K562 (cell line): ENCODE measurements at regions not wholly inside any gene's neighbourhood (a gene's known extent, or its start where the extent isn't known, plus 50 kb on each side); places are given as distances from the start of the nearest gene placed in this dataset.

Experiments used
- ERF ChIP-seq: fragments of 450-650 bp; formaldehyde crosslinking; IDR thresholded peaks from 2 replicates; pipeline ENCODE4 v1.4.0; 2020; ENCODE audit warnings: mild to moderate bottlenecking, mixed read lengths
- MAZ ChIP-seq, 2 experiments: fragments of 450-650 bp in 1 of 2; sonication (generic) in 1 of 2; formaldehyde crosslinking; IDR thresholded peaks in 1 of 2; conservative IDR thresholded peaks in 1 of 2; 2 replicates each; pipeline versions ENCODE4 v1.4.0 to v1.5.0; 2020; ENCODE audit warnings: mild to moderate bottlenecking in 1 of 2, missing genetic modification reagents in 1 of 2
- POLR3G ChIP-seq: IDR thresholded peaks from 2 replicates; pipeline ENCODE4 v1.6.1; 2011; ENCODE audit not compliant: insufficient read length, insufficient replicate concordance; ENCODE audit errors: extremely low read depth
- RBM17 ChIP-seq: fragments of 200-400 bp; formaldehyde crosslinking; IDR thresholded peaks from 2 replicates; pipeline ENCODE4 v1.6.1; 2017; ENCODE audit warnings: low read depth, mild to moderate bottlenecking, low read length, borderline replicate concordance
- SRSF1 ChIP-seq: fragments of 200-400 bp; formaldehyde crosslinking; IDR thresholded peaks from 2 replicates; pipeline ENCODE4 v1.6.1; 2017; ENCODE audit warnings: mild to moderate bottlenecking, low read depth, low read length, moderate library complexity
- THRAP3 ChIP-seq: fragments of 450-650 bp; IDR thresholded peaks from 2 replicates; pipeline ENCODE4 v1.6.1; 2016; ENCODE audit warnings: mild to moderate bottlenecking, inconsistent platforms, borderline replicate concordance
- ZNF146 ChIP-seq: IDR thresholded peaks from one replicate; pipeline ENCODE4 v1.6.1; 2018; ENCODE audit warnings: missing compliant biosample characterization; ENCODE audit not compliant: unreplicated experiment
- ZNF239 ChIP-seq: fragments of 250-450 bp; sonication (Bioruptor Pico); IDR thresholded peaks from 2 replicates; pipeline ENCODE4 v1.4.0; 2020; ENCODE audit warnings: mild to moderate bottlenecking
- ZNF764 ChIP-seq: fragments of 250-450 bp; sonication (Bioruptor Pico); IDR thresholded peaks from 2 replicates; pipeline ENCODE4 v1.4.0; 2020; ENCODE audit warnings: low read depth, mild to moderate bottlenecking, moderate library complexity
- ZNF830 ChIP-seq: fragments of 250-450 bp; sonication (Bioruptor Pico); IDR thresholded peaks from 2 replicates; pipeline ENCODE4 v1.5.0; 2021; ENCODE audit warnings: mild to moderate bottlenecking
- TF ChIP-seq, protein P1 (sequence below): fragments of 250-450 bp; sonication (Bioruptor Pico); IDR thresholded peaks from 2 replicates; pipeline ENCODE4 v1.5.0; 2021
- TF ChIP-seq, protein P2 (sequence below): fragments of 250-450 bp; sonication (Bioruptor Pico); IDR thresholded peaks from 2 replicates; pipeline ENCODE4 v1.5.0; 2020; ENCODE audit warnings: mild to moderate bottlenecking
- TF ChIP-seq, protein P3 (sequence below): sonication (generic); formaldehyde crosslinking; IDR thresholded peaks from 2 replicates; pipeline ENCODE4 v1.8.0; 2022; ENCODE audit warnings: missing genetic modification reagents, mild to moderate bottlenecking, borderline replicate concordance
- TF ChIP-seq, protein P4 (sequence below): sonication (generic); formaldehyde crosslinking; IDR thresholded peaks from 2 replicates; pipeline ENCODE4 v1.8.1; 2023; ENCODE audit warnings: missing genetic modification reagents, mild to moderate bottlenecking, borderline replicate concordance
- TF ChIP-seq, protein P5 (sequence below): fragments of 250-450 bp; sonication (Bioruptor Pico); IDR thresholded peaks from 2 replicates; pipeline ENCODE4 v1.8.0; 2021; ENCODE audit warnings: moderate library complexity, mild to moderate bottlenecking, inconsistent platforms
- TF ChIP-seq, protein P6 (sequence below): fragments of 250-450 bp; sonication (Bioruptor Pico); IDR thresholded peaks from 2 replicates; pipeline ENCODE4 v1.9.0; 2021; ENCODE audit warnings: mild to moderate bottlenecking

DNA sequence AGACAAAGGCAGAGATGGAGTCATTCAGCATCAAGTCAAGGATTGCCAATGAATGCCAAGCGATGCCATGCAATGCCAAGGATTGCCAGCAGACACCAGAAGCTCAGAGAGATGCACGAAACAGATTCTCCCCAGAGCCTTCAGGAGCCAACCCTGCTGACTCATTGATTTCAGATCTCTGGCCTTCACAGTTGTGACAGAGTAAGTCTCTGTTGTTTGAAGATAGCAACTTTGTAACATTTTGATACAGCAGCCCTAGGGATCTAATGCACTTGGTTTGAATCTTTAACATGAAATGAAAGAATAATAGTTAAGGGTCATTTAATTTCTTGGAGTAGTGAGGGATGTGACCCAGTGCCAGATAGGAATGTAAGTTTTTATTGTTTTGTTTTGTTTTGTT is 287.4 kb upstream of the RUNX1 start (continued):
- TF ChIP-seq, protein P1, sequence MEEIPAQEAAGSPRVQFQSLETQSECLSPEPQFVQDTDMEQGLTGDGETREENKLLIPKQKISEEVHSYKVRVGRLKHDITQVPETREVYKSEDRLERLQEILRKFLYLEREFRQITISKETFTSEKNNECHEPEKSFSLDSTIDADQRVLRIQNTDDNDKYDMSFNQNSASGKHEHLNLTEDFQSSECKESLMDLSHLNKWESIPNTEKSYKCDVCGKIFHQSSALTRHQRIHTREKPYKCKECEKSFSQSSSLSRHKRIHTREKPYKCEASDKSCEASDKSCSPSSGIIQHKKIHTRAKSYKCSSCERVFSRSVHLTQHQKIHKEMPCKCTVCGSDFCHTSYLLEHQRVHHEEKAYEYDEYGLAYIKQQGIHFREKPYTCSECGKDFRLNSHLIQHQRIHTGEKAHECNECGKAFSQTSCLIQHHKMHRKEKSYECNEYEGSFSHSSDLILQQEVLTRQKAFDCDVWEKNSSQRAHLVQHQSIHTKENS (CRISPR knock-in tag): no peak
- TF ChIP-seq RBM17 (no peak), ZNF146 (CRISPR knock-in tag) (no peak), ZNF764 (CRISPR knock-in tag) (no peak), ZNF239 (CRISPR knock-in tag) (no peak), ZNF830 (CRISPR knock-in tag) (no peak), SRSF1 (no peak), MAZ (CRISPR knock-in tag; conservative IDR thresholded peaks at IDR 0.05 in 1 of 2, IDR thresholded peaks at IDR 0.05 in 1 of 2) (no peak), THRAP3 (no peak), POLR3G (no peak), ERF (no peak)
- TF ChIP-seq, protein P2, sequence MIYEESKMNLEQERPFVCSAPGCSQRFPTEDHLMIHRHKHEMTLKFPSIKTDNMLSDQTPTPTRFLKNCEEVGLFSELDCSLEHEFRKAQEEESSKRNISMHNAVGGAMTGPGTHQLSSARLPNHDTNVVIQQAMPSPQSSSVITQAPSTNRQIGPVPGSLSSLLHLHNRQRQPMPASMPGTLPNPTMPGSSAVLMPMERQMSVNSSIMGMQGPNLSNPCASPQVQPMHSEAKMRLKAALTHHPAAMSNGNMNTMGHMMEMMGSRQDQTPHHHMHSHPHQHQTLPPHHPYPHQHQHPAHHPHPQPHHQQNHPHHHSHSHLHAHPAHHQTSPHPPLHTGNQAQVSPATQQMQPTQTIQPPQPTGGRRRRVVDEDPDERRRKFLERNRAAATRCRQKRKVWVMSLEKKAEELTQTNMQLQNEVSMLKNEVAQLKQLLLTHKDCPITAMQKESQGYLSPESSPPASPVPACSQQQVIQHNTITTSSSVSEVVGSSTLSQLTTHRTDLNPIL (CRISPR knock-in tag): no peak
- TF ChIP-seq, protein P3, sequence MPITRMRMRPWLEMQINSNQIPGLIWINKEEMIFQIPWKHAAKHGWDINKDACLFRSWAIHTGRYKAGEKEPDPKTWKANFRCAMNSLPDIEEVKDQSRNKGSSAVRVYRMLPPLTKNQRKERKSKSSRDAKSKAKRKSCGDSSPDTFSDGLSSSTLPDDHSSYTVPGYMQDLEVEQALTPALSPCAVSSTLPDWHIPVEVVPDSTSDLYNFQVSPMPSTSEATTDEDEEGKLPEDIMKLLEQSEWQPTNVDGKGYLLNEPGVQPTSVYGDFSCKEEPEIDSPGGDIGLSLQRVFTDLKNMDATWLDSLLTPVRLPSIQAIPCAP (CRISPR knock-in tag): no peak
- TF ChIP-seq, protein P4, sequence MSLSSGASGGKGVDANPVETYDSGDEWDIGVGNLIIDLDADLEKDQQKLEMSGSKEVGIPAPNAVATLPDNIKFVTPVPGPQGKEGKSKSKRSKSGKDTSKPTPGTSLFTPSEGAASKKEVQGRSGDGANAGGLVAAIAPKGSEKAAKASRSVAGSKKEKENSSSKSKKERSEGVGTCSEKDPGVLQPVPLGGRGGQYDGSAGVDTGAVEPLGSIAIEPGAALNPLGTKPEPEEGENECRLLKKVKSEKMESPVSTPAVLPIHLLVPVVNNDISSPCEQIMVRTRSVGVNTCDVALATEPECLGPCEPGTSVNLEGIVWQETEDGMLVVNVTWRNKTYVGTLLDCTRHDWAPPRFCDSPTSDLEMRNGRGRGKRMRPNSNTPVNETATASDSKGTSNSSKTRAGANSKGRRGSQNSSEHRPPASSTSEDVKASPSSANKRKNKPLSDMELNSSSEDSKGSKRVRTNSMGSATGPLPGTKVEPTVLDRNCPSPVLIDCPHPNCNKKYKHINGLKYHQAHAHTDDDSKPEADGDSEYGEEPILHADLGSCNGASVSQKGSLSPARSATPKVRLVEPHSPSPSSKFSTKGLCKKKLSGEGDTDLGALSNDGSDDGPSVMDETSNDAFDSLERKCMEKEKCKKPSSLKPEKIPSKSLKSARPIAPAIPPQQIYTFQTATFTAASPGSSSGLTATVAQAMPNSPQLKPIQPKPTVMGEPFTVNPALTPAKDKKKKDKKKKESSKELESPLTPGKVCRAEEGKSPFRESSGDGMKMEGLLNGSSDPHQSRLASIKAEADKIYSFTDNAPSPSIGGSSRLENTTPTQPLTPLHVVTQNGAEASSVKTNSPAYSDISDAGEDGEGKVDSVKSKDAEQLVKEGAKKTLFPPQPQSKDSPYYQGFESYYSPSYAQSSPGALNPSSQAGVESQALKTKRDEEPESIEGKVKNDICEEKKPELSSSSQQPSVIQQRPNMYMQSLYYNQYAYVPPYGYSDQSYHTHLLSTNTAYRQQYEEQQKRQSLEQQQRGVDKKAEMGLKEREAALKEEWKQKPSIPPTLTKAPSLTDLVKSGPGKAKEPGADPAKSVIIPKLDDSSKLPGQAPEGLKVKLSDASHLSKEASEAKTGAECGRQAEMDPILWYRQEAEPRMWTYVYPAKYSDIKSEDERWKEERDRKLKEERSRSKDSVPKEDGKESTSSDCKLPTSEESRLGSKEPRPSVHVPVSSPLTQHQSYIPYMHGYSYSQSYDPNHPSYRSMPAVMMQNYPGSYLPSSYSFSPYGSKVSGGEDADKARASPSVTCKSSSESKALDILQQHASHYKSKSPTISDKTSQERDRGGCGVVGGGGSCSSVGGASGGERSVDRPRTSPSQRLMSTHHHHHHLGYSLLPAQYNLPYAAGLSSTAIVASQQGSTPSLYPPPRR: no peak
- TF ChIP-seq, protein P5, sequence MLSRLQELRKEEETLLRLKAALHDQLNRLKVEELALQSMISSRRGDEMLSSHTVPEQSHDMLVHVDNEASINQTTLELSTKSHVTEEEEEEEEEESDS: no peak
- TF ChIP-seq, protein P6, sequence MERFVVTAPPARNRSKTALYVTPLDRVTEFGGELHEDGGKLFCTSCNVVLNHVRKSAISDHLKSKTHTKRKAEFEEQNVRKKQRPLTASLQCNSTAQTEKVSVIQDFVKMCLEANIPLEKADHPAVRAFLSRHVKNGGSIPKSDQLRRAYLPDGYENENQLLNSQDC (CRISPR knock-in tag): no peak
